ENCODE measurements at regions not wholly inside any gene's neighbourhood (a gene's known extent, or its start where the extent isn't known, plus 50 kb on each side); places are given as distances from the start of the nearest gene placed in this dataset.

GRCh38 chr3:117562000-117562399 is 852.4 kb downstream of the TUSC7 start:
- no peak for DNase-seq

GRCh38 chr3:117563063-117563462 is 853.5 kb downstream of the TUSC7 start:
- DNase-seq = no peak

- DNase-seq = no peak
Measured at GRCh38 chr3:117565777-117566176, 856.2 kb downstream of the TUSC7 start.

GRCh38 chr3:117566926-117567325 is 857.3 kb downstream of the TUSC7 start:
- DNase-seq = no peak

GRCh38 chr3:117567382-117567781 is 857.8 kb downstream of the TUSC7 start:
- DNase-seq = no peak

DNA sequence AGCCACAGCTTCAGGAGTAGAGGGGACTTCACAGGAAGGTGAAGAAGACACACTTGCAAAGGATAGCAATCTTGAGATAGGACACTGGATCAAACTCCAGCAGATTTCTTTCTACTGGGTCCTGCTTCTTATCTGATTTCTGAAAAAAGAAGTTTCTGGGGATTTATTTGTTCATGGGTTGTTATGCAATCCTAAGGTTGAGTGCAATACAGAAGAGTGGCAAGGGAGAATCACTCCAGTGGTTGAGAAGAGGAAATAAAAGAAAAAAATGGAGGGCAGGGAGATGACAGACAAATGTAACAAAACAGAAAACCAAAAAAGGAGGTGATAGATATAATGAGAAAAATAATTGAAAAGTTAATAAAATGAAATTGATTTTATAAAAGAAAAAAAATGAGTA is 858.3 kb downstream of the TUSC7 start:
- no peak for DNase-seq

- DNase-seq = no peak
Measured at GRCh38 chr3:117572786-117573185, 863.2 kb downstream of the TUSC7 start.

DNA sequence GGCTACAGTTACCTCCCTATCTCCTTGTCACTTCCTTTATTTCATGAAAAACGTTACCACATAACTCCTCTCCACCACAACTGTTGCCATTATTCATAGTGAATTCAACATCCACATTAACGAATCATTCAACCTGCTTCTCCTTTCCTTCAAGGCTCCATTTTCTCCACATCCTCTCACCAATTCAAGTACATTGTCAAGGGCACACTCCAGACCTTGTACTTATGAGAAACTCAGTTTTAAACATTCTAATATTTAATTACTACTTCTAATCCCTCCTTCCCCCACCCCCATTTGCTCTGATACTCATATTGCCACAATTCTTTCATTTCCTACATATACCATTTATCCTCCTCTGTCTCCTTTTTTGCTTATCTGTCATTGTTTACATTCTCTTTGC is 871.2 kb downstream of the TUSC7 start:
- DNase-seq = no peak

- no peak for DNase-seq
Measured at GRCh38 chr3:117586161-117586560, 876.6 kb downstream of the TUSC7 start.

DNA sequence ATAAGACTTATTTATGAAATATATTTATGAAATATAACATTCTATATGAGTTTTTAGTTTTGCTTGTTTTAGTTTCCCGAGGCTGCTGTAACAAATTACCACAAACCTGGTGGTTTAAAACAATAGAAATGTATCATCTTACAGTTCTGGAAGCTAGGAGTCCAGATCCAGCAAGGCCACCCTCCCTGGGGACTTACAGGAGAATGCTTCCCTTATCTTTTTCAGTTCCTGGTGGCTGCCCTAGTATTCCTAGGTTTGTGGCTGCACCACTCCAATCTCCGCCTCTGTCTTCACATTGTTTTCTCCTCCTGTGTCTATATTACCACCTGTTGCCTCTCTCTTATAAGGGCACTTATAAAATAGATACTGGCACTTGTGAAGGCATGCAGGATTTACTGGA is 877.8 kb downstream of the TUSC7 start:
- DNase-seq = no peak

GRCh38 chr3:117589454-117589853 is 879.9 kb downstream of the TUSC7 start:
- DNase-seq = no peak

- DNase-seq = peak; percentile 10
Measured at GRCh38 chr3:117595615-117596014, 886.0 kb downstream of the TUSC7 start.

GRCh38 chr3:117596503-117596902 is 886.9 kb downstream of the TUSC7 start:
- DNase-seq = no peak

- no peak for DNase-seq
Measured at GRCh38 chr3:117597865-117598264, 888.3 kb downstream of the TUSC7 start.

- DNase-seq = no peak
Measured at GRCh38 chr3:117600112-117600511, 890.5 kb downstream of the TUSC7 start.

GRCh38 chr3:117600666-117601065 is 891.1 kb downstream of the TUSC7 start:
- no peak for DNase-seq

GRCh38 chr3:117602058-117602644 is 892.6 kb downstream of the TUSC7 start:
- DNase-seq = no peak

DNA sequence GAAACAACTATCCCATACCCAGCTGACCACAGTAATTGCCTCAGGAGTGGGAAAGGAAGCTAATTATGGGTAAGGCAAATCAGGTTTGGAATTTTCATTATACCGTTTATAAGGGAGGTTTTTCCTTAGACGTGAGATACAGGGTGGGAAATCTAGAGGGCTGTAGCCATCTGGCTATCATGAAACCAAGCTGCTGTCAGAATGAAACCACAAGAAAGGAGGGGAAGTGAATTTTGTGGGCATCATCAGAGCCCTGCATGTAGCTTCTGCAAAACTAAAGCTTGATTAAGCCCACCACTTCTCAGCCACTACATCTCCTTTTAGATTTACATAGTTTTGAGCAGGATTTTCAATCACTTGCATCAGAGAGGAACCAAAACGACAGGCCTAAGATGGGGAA is 893.5 kb downstream of the TUSC7 start:
- no peak for DNase-seq

GRCh38 chr3:117606866-117607265 is 897.3 kb downstream of the TUSC7 start:
- DNase-seq = no peak

DNA sequence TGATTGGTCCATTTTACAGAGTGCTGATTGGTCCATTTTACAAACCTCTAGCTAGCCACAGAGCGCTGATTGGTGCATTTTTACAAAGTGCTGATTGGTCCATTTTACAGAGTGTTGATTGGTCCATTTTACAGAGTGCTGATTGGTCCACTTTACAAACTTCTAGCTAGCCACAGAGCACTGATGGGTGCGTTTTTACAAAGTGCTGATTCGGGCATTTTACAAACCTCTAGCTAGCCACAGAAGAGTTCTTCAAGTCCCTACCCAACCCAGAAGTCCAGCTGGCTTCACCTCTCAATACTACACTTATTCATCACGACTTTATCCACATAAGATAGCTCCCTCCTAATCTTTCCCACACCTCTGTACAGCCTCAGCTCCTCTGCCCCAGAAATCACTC is 899.8 kb downstream of the TUSC7 start:
- no peak for DNase-seq

- no peak for DNase-seq
Measured at GRCh38 chr3:117610156-117610555, 900.6 kb downstream of the TUSC7 start.

DNA sequence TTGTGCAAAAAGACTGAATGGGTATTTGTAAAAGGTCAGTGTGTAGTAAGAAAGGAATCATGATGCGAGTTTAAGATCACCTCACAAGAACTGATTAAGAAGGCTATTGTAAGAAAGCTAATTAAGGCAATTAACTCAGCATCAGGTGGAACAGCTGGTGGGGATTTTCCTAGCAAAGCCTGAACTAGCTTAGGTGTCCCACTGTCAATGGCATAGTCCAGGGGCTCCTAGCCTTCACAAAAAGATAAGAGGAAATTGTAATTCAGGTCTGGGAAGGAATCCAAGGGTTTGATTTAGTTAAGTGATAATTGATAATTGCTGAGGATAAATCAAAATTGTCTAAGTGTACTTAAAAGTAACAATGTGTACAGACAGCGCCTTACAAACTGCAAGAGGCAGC is 901.6 kb downstream of the TUSC7 start:
- no peak for DNase-seq

DNA sequence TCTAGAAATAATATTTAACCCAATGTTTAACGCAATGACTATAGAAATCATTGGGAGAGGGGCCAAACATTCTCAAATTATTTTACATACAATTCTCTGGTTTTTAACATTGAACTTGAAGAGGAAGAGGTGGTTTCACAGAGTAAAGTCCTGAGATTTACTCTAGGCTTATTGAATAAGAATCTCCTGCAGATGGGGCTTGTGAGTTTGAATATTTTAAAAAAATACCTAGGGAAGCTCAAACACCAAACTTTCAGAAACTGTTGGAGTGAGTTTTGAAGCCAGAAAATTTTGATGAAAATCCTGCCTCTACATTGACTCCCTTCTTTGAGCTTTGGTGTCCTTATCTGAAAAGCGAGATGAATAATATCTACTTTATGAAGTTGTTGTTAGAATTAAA is 906.6 kb downstream of the TUSC7 start:
- no peak for DNase-seq

DNA sequence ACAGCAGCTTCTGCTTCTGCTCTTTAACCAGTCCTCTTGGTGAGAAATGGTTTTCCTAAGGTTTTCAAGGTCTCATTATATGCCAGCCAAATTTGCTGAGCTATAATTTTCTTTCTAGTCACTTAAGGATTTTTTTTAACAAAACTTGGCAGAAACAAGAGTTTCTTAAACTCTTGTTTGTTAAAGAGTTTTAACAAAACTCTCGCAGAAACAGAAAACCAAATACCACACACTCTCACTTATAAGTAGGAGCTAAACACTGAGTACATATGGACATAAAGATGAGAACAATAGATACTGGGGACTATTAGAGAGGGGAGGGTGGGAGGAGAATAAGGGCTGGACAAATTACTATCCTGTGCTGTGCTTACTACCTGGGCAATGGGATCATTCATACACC is 908.3 kb downstream of the TUSC7 start:
- no peak for DNase-seq

DNA sequence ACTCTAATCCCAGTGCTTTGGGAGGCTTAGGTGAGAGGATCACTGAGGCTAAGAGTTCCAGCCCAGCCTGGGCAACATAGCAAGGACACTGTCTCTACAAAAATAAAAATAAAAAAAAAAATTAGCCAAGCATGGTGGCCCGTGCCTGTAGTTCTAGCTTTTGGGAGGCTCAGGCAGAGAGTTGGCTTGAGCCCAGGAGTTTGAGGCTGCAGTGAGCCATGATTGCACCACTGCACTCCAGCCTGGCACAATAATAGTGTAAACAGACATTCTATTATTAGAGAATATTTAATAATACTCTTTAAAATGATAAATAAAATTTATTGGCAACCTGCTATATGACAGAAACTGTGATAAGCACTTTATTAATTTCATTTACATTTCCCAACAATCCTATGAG is 908.9 kb downstream of the TUSC7 start:
- DNase-seq = no peak

Data from left kidney (tissue), 1 donor.